ENCODE measurements at regions not wholly inside any gene's neighbourhood (a gene's known extent, or its start where the extent isn't known, plus 50 kb on each side); places are given as distances from the start of the nearest gene placed in this dataset.

GRCh38 chr2:43121580-43122314 is 104.7 kb downstream of the ZFP36L2 start:
- Histone ChIP-seq H3K27me3 (no peaks in the 10 kb centered on the region), H3K9me3 (ENCODE audit: low read depth) (no peaks in the 10 kb centered on the region), H3K9me2 (replicated peaks; ENCODE audit: insufficient read depth) (no peaks in the 10 kb centered on the region), H2AFZ (no peak overlapping the region), H3K4me2 (no peak overlapping the region), H3K4me1 (ENCODE audit: insufficient read depth) (peaks cover 3% of the 10 kb centered on the region), H3K36me3 (replicated peaks; ENCODE audit: insufficient read depth, low read depth) (no peaks in the 10 kb centered on the region), H4K20me1 (ENCODE audit: insufficient read depth, poor library complexity, severe bottlenecking) (no peaks in the 10 kb centered on the region), H3K79me2 (no peaks in the 10 kb centered on the region), H3K4me3 (no peak overlapping the region), H3K27ac (no peak overlapping the region)
- no peak for TF ChIP-seq EZH2 (IDR thresholded peaks at IDR 0.05; ENCODE audit: borderline replicate concordance)
- TF ChIP-seq EZH2phosphoT487 (IDR thresholded peaks at IDR 0.05; ENCODE audit: low read depth, severe bottlenecking, unreplicated experiment) = no peak
- no peak for TF ChIP-seq CTCF (IDR thresholded peaks at IDR 0.05; ENCODE audit: poor library complexity)
- no peak for DNase-seq (ENCODE audit: low spot score)
- 82% methylated on average over 4 of the region's 4 CpGs for WGBS (ENCODE audit: low lambda C conversion rate, missing lambda C conversion rate)

GRCh38 chr2:43119303-43119702 is 107.1 kb downstream of the ZFP36L2 start:
- Histone ChIP-seq H3K9me2 (replicated peaks; ENCODE audit: insufficient read depth) (no peaks in the 10 kb centered on the region), H3K79me2 (no peaks in the 10 kb centered on the region), H4K20me1 (ENCODE audit: insufficient read depth, poor library complexity, severe bottlenecking) (no peaks in the 10 kb centered on the region), H3K4me2 (no peak overlapping the region), H3K9me3 (ENCODE audit: low read depth) (no peaks in the 10 kb centered on the region), H2AFZ (no peak overlapping the region), H3K4me3 (no peak overlapping the region), H3K4me1 (ENCODE audit: insufficient read depth) (peaks cover 3% of the 10 kb centered on the region), H3K27me3 (no peaks in the 10 kb centered on the region), H3K27ac (no peak overlapping the region), H3K36me3 (replicated peaks; ENCODE audit: insufficient read depth, low read depth) (no peaks in the 10 kb centered on the region)
- DNase-seq (ENCODE audit: low spot score) = no peak
- WGBS (ENCODE audit: low lambda C conversion rate, missing lambda C conversion rate) = 100% methylated on average over 1 of the region's 1 CpG
- TF ChIP-seq EZH2phosphoT487 (IDR thresholded peaks at IDR 0.05; ENCODE audit: low read depth, severe bottlenecking, unreplicated experiment) = no peak
- TF ChIP-seq EZH2 (IDR thresholded peaks at IDR 0.05; ENCODE audit: borderline replicate concordance) = no peak
- TF ChIP-seq CTCF (IDR thresholded peaks at IDR 0.05; ENCODE audit: poor library complexity) = no peak

- Histone ChIP-seq H3K9me3 (ENCODE audit: low read depth) (no peaks in the 10 kb centered on the region), H3K36me3 (replicated peaks; ENCODE audit: insufficient read depth, low read depth) (no peaks in the 10 kb centered on the region)
- 42% methylated on average over 2 of the region's 2 CpGs for WGBS (ENCODE audit: low lambda C conversion rate, missing lambda C conversion rate)
These were observed 108.8 kb downstream of the ZFP36L2 start for GRCh38 chr2:43117521-43118143.

More at GRCh38 chr2:43117521-43118143, 108.8 kb downstream of the ZFP36L2 start:
- Histone ChIP-seq H3K79me2 (no peaks in the 10 kb centered on the region), H3K27me3 (no peaks in the 10 kb centered on the region), H3K4me1 (ENCODE audit: insufficient read depth) (no peaks in the 10 kb centered on the region), H4K20me1 (ENCODE audit: insufficient read depth, poor library complexity, severe bottlenecking) (no peaks in the 10 kb centered on the region), H2AFZ (no peak overlapping the region), H3K4me2 (no peak overlapping the region), H3K27ac (no peak overlapping the region), H3K4me3 (no peak overlapping the region), H3K9me2 (replicated peaks; ENCODE audit: insufficient read depth) (no peaks in the 10 kb centered on the region)
- no peak for TF ChIP-seq CTCF (IDR thresholded peaks at IDR 0.05; ENCODE audit: poor library complexity)
- no peak for DNase-seq (ENCODE audit: low spot score)
